ENCODE measurements at regions not wholly inside any gene's neighbourhood (a gene's known extent, or its start where the extent isn't known, plus 50 kb on each side); places are given as distances from the start of the nearest gene placed in this dataset.
A peak's percentile ranks its signal among the peaks of the same experiment; 100 is the strongest.

DNA sequence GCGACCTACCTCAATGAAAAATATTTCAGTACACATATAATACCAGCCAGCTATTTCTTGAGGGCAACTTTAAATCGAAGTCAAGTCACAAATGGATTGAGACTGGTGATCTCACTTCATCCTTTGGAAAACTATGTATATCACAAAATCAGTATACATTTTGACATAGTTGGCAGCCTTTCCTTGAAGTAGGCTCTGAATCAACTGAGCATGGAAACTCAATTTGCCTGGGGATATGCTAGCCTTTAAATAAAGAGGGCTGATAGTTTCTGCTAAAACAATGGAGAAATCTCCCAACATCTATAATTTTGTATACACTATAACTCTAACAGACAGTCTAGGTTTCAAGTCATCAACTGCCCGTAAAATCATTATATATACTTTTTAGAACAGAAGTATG lies 282.8 kb upstream of the TENM3 start:
- 92 to 93% methylated on average over 3 of the region's 3 CpGs for WGBS, 2 donors
- intact Hi-C loops (cut with DNase I), result no loop called here
- no peak overlapping the region for H3K4me3 ChIP-seq (replicated peaks in 1 of 3)

DNA sequence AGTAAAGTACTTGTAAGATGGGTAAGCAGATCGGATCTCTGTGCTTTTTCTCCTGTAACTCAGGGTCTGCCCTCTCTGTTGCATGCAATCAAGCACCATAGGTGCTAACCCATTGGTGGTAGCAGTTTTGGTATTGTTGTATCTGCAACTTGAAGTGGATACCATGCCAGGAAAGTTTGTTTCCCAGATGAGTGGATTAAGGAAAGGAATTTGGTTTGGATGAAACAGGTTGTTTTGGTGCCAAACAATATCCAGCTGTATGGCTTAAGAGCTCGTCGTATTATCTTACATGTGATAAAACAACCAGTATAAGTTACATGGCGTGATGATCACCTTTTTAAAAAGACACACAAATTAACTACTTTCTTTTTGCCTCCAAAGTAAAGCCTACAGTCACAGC lies 280.9 kb upstream of the TENM3 start:
- H3K4me1 ChIP-seq, result peaks cover 19 to 34% of the 10 kb centered on the region in 2 donors
- intact Hi-C loops (cut with DNase I), result no loop called here
- DNase-seq, result no peak
- H3K27me3 ChIP-seq, result no peaks in the 10 kb centered on the region
- H3K9me3 ChIP-seq, result no peaks in the 10 kb centered on the region
- no peak overlapping the region for H3K4me3 ChIP-seq (replicated peaks in 1 of 3)
- peak overlapping the region in 2 of 3 donors; percentile 41 to 53 for H3K27ac ChIP-seq
- TF ChIP-seq, protein P1, sequence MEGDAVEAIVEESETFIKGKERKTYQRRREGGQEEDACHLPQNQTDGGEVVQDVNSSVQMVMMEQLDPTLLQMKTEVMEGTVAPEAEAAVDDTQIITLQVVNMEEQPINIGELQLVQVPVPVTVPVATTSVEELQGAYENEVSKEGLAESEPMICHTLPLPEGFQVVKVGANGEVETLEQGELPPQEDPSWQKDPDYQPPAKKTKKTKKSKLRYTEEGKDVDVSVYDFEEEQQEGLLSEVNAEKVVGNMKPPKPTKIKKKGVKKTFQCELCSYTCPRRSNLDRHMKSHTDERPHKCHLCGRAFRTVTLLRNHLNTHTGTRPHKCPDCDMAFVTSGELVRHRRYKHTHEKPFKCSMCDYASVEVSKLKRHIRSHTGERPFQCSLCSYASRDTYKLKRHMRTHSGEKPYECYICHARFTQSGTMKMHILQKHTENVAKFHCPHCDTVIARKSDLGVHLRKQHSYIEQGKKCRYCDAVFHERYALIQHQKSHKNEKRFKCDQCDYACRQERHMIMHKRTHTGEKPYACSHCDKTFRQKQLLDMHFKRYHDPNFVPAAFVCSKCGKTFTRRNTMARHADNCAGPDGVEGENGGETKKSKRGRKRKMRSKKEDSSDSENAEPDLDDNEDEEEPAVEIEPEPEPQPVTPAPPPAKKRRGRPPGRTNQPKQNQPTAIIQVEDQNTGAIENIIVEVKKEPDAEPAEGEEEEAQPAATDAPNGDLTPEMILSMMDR (IDR thresholded peaks at IDR 0.05), result no peak
- 24 to 30% methylated on average over 4 of the region's 4 CpGs for WGBS, 2 donors
- no peaks in the 10 kb centered on the region for H3K36me3 ChIP-seq

More for the DNA sequence above, 282.8 kb upstream of the TENM3 start:
- no peak for DNase-seq
- Histone ChIP-seq H3K27ac (peak overlapping the region in 1 of 3 donors; percentile 71), H3K4me1 (peaks cover 28 to 45% of the 10 kb centered on the region in 2 donors), H3K27me3 (no peaks in the 10 kb centered on the region), H3K9me3 (no peaks in the 10 kb centered on the region), H3K36me3 (no peaks in the 10 kb centered on the region)
- TF ChIP-seq POLR2A (IDR thresholded peaks at IDR 0.05), result no peak
- TF ChIP-seq, protein P1 (IDR thresholded peaks at IDR 0.05), result no peak

DNA sequence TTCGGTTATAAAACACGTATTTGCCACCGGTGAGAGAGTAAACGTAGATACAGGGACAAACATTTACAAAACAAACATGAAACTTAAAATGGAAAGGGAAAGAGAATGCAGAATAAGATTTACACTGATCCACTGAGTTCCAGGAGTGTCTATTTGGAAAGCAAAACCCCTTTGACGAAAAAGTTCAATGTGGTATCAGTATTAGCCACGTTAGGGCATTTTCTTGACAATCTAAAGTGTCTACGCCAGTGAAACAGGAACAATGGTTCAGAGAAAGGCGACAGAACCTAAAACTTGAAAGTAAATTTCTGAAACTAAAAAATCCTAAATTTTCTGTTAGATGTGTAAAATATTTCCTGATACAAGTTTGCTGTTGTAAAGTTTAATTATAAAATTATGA lies 278.5 kb upstream of the TENM3 start:
- Histone ChIP-seq H3K36me3 (no peaks in the 10 kb centered on the region), H3K4me1 (peaks cover 0 to 20% of the 10 kb centered on the region in 2 donors), H3K27me3 (no peaks in the 10 kb centered on the region), H3K4me3 (replicated peaks in 1 of 3) (no peak overlapping the region), H3K27ac (no peak overlapping the region), H3K9me3 (no peaks in the 10 kb centered on the region)
- intact Hi-C loops (cut with DNase I), result no loop called here
- TF ChIP-seq POLR2A (IDR thresholded peaks at IDR 0.05), result no peak
- TF ChIP-seq, protein P1 (IDR thresholded peaks at IDR 0.05), result no peak
- DNase-seq, result no peak
- 88 to 90% methylated on average over 8 of the region's 8 CpGs for WGBS, 2 donors

DNA sequence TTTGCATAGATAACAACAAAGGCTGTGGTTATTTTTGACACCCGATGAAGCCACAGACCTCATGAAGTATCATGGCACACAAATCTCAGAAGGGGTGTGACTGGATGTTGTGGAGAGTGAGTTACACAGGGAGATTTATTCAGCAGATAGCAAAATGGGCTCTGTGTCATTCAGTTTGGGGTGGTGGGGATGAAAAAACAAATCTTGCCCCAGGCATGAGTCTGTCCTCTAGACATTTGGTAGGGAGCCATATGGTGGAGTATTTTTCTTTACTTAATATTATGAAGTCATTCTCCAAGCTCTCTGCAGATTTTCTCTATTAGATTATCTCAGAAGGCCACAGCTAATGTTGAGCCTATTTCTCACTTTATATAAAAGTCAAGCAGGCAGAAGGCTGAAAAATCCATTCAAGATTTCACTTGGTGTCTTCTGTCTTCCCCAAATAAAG lies 277.1 kb upstream of the TENM3 start:
- WGBS, 2 donors, result 88 to 100% methylated on average over 1 of the region's 1 CpG
- intact Hi-C loops (cut with DNase I), result no loop called here
- no peaks in the 10 kb centered on the region for H3K27me3 ChIP-seq
- H3K4me1 ChIP-seq, result peaks cover 0 to 12% of the 10 kb centered on the region in 2 donors
- no peaks in the 10 kb centered on the region for H3K9me3 ChIP-seq
- no peaks in the 10 kb centered on the region for H3K36me3 ChIP-seq
- no peak overlapping the region for H3K27ac ChIP-seq
- H3K4me3 ChIP-seq (replicated peaks in 1 of 3), result no peak overlapping the region
- DNase-seq, result no peak
- TF ChIP-seq POLR2A (IDR thresholded peaks at IDR 0.05), result no peak
- TF ChIP-seq, protein P1 (IDR thresholded peaks at IDR 0.05), result no peak

DNA sequence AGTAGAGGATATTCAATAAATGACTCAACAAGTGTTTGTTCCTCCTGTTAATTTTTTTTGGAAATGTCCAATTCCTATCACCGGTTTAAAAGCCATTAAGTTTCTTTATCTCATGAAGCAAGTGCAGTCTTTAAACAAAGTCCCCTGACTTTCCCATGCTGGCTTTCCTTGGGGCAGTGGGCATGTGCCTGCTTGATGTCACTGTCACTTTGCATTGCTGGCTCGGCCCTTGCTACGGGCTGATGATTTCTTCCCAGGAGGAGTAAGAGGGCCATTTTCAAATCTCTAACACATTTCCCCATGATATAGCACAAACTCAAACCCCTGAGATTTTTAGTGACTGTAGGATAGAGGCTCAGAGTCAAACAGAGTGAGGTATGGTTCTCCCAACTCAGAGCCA lies 275.8 kb upstream of the TENM3 start:
- Histone ChIP-seq H3K27me3 (no peaks in the 10 kb centered on the region), H3K9me3 (no peaks in the 10 kb centered on the region), H3K36me3 (no peaks in the 10 kb centered on the region), H3K4me3 (replicated peaks in 1 of 3) (no peak overlapping the region), H3K4me1 (peaks cover 0 to 5% of the 10 kb centered on the region in 2 donors), H3K27ac (no peak overlapping the region)
- intact Hi-C loops (cut with DNase I), result no loop called here
- no peak for DNase-seq
- TF ChIP-seq, protein P1 (IDR thresholded peaks at IDR 0.05), result no peak
- TF ChIP-seq POLR2A (IDR thresholded peaks at IDR 0.05), result no peak
- 68 to 76% methylated on average over 3 of the region's 3 CpGs for WGBS, 2 donors
